Panc1 (cell line): ENCODE measurements at regions not wholly inside any gene's neighbourhood (a gene's known extent, or its start where the extent isn't known, plus 50 kb on each side); places are given as distances from the start of the nearest gene placed in this dataset.

Experiments
- ATAC-seq: fragments of 200-7000 bp; cut with Tn5 transposase; 2 replicates; pipeline ENCODE4 v1.9.1; 2020; ENCODE audit warnings: mild to moderate bottlenecking, moderate library complexity
- BruUV-seq: library from RNA; stranded (reverse); fragments of 400-500 nt; replicated peaks from 2 replicates; lab custom pipeline; 2021; lab: Mats Ljungman, UMichigan
- CTCF ChIA-PET: fragments of 300-600 bp; sonication (Branson Sonifier 250); formaldehyde crosslinking; loops from one replicate; lab custom pipeline; 2022; ENCODE audit warnings: antibody characterized with exemption; lab: Charles Lee
- POLR2A ChIA-PET: fragments of 300-600 bp; sonication (Branson Sonifier 250); formaldehyde crosslinking; loops from one replicate; lab custom pipeline; 2022; ENCODE audit warnings: antibody characterized with exemption; lab: Charles Lee
- DNase-seq: peaks from one replicate; pipeline ENCODE4 v3.0.0-alpha.2; 2010; ENCODE audit warnings: low read depth, low spot score
- H3K27ac ChIP-seq: 2 replicates; pipeline ENCODE4 v1.5.1; 2011; ENCODE audit warnings: mild to moderate bottlenecking, low read length, inconsistent platforms
- H3K27me3 ChIP-seq: fragments of 200-500 bp; sonication (Bioruptor generic); 2 replicates; pipeline ENCODE4 v1.6.0; 2014; ENCODE audit warnings: low read length, inconsistent platforms; ENCODE audit not compliant: control insufficient read depth, insufficient read depth
- H3K36me3 ChIP-seq: fragments of 200-500 bp; sonication (Bioruptor generic); 2 replicates; pipeline ENCODE4 v1.5.1; 2014; ENCODE audit warnings: inconsistent platforms, mild to moderate bottlenecking, low read length, moderate library complexity; ENCODE audit not compliant: control insufficient read depth, insufficient read depth
- H3K4me1 ChIP-seq: 2 replicates; pipeline ENCODE4 v1.5.1; 2011; ENCODE audit warnings: inconsistent platforms, mild to moderate bottlenecking, low read length, moderate library complexity; ENCODE audit not compliant: control insufficient read depth, insufficient read depth
- H3K4me3 ChIP-seq, 2 experiments: 2 replicates each; pipeline ENCODE4 v1.5.1; 2011 to 2012; ENCODE audit warnings: low read depth in 2 of 2, low read length in 2 of 2, mild to moderate bottlenecking in 2 of 2, inconsistent platforms in 1 of 2, moderate library complexity in 1 of 2
- H3K9me3 ChIP-seq: fragments of 200-500 bp; sonication (Bioruptor generic); 2 replicates; pipeline ENCODE4 v1.5.1; 2014; ENCODE audit warnings: low read depth, mild to moderate bottlenecking, inconsistent platforms, low read length, moderate library complexity; ENCODE audit not compliant: control insufficient read depth, insufficient read depth
- CTCF ChIP-seq: fragments of 450-650 bp; IDR thresholded peaks from 2 replicates; pipeline ENCODE4 v1.5.1; 2017; ENCODE audit warnings: mild to moderate bottlenecking
- POLR2AphosphoS5 ChIP-seq: IDR thresholded peaks from 2 replicates; pipeline ENCODE4 v1.6.1; 2012; ENCODE audit warnings: mild to moderate bottlenecking, low read depth, low read length, moderate library complexity
- REST ChIP-seq, 2 experiments: IDR thresholded peaks; 2 replicates each; pipeline ENCODE4 v1.6.1; 2011 to 2012; ENCODE audit warnings: low read depth in 2 of 2, control low read depth in 1 of 2, low read length in 1 of 2, mild to moderate bottlenecking in 1 of 2, moderate library complexity in 1 of 2; ENCODE audit not compliant: insufficient read depth in 1 of 2
- SIN3A ChIP-seq: IDR thresholded peaks from 2 replicates; pipeline ENCODE4 v1.6.1; 2012; ENCODE audit warnings: low read depth, mild to moderate bottlenecking, low read length, moderate library complexity, borderline replicate concordance; ENCODE audit not compliant: insufficient read depth
- TCF7L2 ChIP-seq: IDR thresholded peaks from 2 replicates; pipeline ENCODE4 v1.6.1; 2011; ENCODE audit warnings: mild to moderate bottlenecking, low read depth, low read length, inconsistent platforms
- in situ Hi-C: cut with HindIII; loops from 2 replicates; pipeline ENCODE4 v1.10.0; 2016; ENCODE audit warnings: low sequenced_read_pairs, low pct_unique_long_range_greater_than_20kb
- intact Hi-C: fragments of 100-400 bp; cut with micrococcal nuclease; formaldehyde crosslinking; loops from one replicate; pipeline ENCODE4 v1.10.0; 2022; ENCODE audit not compliant: unreplicated experiment

- Histone ChIP-seq H3K9me3 (no peaks in the 10 kb centered on the region), H3K4me3 (no peak overlapping the region), H3K27ac (no peak overlapping the region), H3K36me3 (no peaks in the 10 kb centered on the region), H3K27me3 (no peaks in the 10 kb centered on the region), H3K4me1 (no peaks in the 10 kb centered on the region)
- in situ Hi-C loops = no loop called here
- intact Hi-C loops = no loop called here
- ChIA-PET POLR2A (no interaction called here), CTCF (no interaction called here)
- no peak for ATAC-seq
- no TSS peak for BruUV-seq
- TF ChIP-seq CTCF = no peak
- no peak for TF ChIP-seq POLR2AphosphoS5
- TF ChIP-seq SIN3A = no peak
- no peak for TF ChIP-seq REST (IDR thresholded peaks at IDR 0.05; ENCODE audit: insufficient read depth in 1 of 2, low read depth in 2 of 2, low read length in 1 of 2)
- TF ChIP-seq TCF7L2 = no peak
- no peak for DNase-seq
Measured at GRCh38 chrX:63963095-63963784, 178.2 kb upstream of the ARHGEF9 start.

- Histone ChIP-seq H3K4me3 (no peak overlapping the region), H3K9me3 (no peaks in the 10 kb centered on the region), H3K27ac (no peak overlapping the region), H3K36me3 (no peaks in the 10 kb centered on the region), H3K4me1 (no peaks in the 10 kb centered on the region), H3K27me3 (no peaks in the 10 kb centered on the region)
- TF ChIP-seq POLR2AphosphoS5 (no peak), TCF7L2 (no peak), SIN3A (no peak), REST (IDR thresholded peaks at IDR 0.05; ENCODE audit: insufficient read depth in 1 of 2, low read depth in 2 of 2, low read length in 1 of 2) (no peak), CTCF (no peak)
- intact Hi-C loops (no loop called here), in situ Hi-C loops (no loop called here)
- ChIA-PET POLR2A (no interaction called here), CTCF (no interaction called here)
- DNase-seq (no peak), ATAC-seq (no peak)
- BruUV-seq = no TSS peak
Measured at GRCh38 chrX:63961964-63962363, 176.9 kb upstream of the ARHGEF9 start.
